ENCODE measurements at regions not wholly inside any gene's neighbourhood (a gene's known extent, or its start where the extent isn't known, plus 50 kb on each side); places are given as distances from the start of the nearest gene placed in this dataset.

- H3K9ac ChIP-seq (ENCODE audit: extremely low read depth, low read length, poor library complexity, severe bottlenecking), result no peak overlapping the region
- H3K36me3 ChIP-seq (ENCODE audit: control insufficient read depth, insufficient read depth, low read length), result no peaks in the 10 kb centered on the region
- H3K9me3 ChIP-seq (ENCODE audit: control insufficient read depth, low read length), result no peaks in the 10 kb centered on the region
- Mint-ChIP-seq H3K27ac (no peak overlapping the region), H3K9me3 (no peaks in the 10 kb centered on the region), H3K4me3 (no peak overlapping the region), H3K36me3 (ENCODE audit: low read depth) (no peaks in the 10 kb centered on the region), H3K4me1 (no peaks in the 10 kb centered on the region), H3K27me3 (ENCODE audit: insufficient read depth) (no peaks in the 10 kb centered on the region)
- H3K27me3 ChIP-seq (ENCODE audit: control insufficient read depth, insufficient read depth, low read length, poor library complexity, severe bottlenecking), result no peaks in the 10 kb centered on the region
- no peak for DNase-seq
- no peak overlapping the region for H3K27ac ChIP-seq (ENCODE audit: low read depth, low read length)
- no peak overlapping the region for H3K4me3 ChIP-seq (ENCODE audit: low read length)
- no peaks in the 10 kb centered on the region for H3K4me1 ChIP-seq (ENCODE audit: control insufficient read depth, insufficient read depth, low read length)
- TF ChIP-seq CTCF (conservative IDR thresholded peaks at IDR 0.05), result no peak
These were observed 505.3 kb upstream of the CPEB2 start for GRCh38 chr4:14496969-14497368.

GRCh38 chr4:14504162-14504561 is 498.1 kb upstream of the CPEB2 start:
- Mint-ChIP-seq H3K9me3 (no peaks in the 10 kb centered on the region), H3K27me3 (ENCODE audit: insufficient read depth) (peaks cover 8% of the 10 kb centered on the region), H3K4me3 (no peak overlapping the region), H3K27ac (no peak overlapping the region), H3K36me3 (ENCODE audit: low read depth) (no peaks in the 10 kb centered on the region), H3K4me1 (peaks cover 3% of the 10 kb centered on the region)
- H3K9me3 ChIP-seq (ENCODE audit: control insufficient read depth, low read length), result no peaks in the 10 kb centered on the region
- no peaks in the 10 kb centered on the region for H3K4me1 ChIP-seq (ENCODE audit: control insufficient read depth, insufficient read depth, low read length)
- WGBS, 2 experiments (ENCODE audit: insufficient coverage in 1 of 2, insufficient read length in 1 of 2), result 83% methylated on average over 2 of the region's 2 CpGs; no CpG with 5 or more reads in 1 of the 2 experiments
- no peaks in the 10 kb centered on the region for H3K36me3 ChIP-seq (ENCODE audit: control insufficient read depth, insufficient read depth, low read length)
- no peaks in the 10 kb centered on the region for H3K27me3 ChIP-seq (ENCODE audit: control insufficient read depth, insufficient read depth, low read length, poor library complexity, severe bottlenecking)
- no peak for DNase-seq
- H3K27ac ChIP-seq (ENCODE audit: low read depth, low read length), result no peak overlapping the region
- H3K9ac ChIP-seq (ENCODE audit: extremely low read depth, low read length, poor library complexity, severe bottlenecking), result no peak overlapping the region
- no peak overlapping the region for H3K4me3 ChIP-seq (ENCODE audit: low read length)
- TF ChIP-seq CTCF (conservative IDR thresholded peaks at IDR 0.05), result no peak

- Mint-ChIP-seq H3K27me3 (ENCODE audit: insufficient read depth) (no peaks in the 10 kb centered on the region), H3K36me3 (ENCODE audit: low read depth) (no peaks in the 10 kb centered on the region), H3K4me1 (no peaks in the 10 kb centered on the region), H3K27ac (no peak overlapping the region), H3K9me3 (no peaks in the 10 kb centered on the region), H3K4me3 (no peak overlapping the region)
- whole genome bisulfite sequencing, 2 experiments (ENCODE audit: insufficient coverage in 1 of 2, insufficient read length in 1 of 2), result 93 to 97% methylated on average over 4 of the region's 4 CpGs
- no peak for DNase-seq
- Histone ChIP-seq H3K9me3 (ENCODE audit: control insufficient read depth, low read length) (no peaks in the 10 kb centered on the region), H3K27ac (ENCODE audit: low read depth, low read length) (no peak overlapping the region), H3K4me3 (ENCODE audit: low read length) (no peak overlapping the region), H3K27me3 (ENCODE audit: control insufficient read depth, insufficient read depth, low read length, poor library complexity, severe bottlenecking) (no peaks in the 10 kb centered on the region), H3K9ac (ENCODE audit: extremely low read depth, low read length, poor library complexity, severe bottlenecking) (no peak overlapping the region), H3K4me1 (ENCODE audit: control insufficient read depth, insufficient read depth, low read length) (no peaks in the 10 kb centered on the region), H3K36me3 (ENCODE audit: control insufficient read depth, insufficient read depth, low read length) (no peaks in the 10 kb centered on the region)
- no peak for TF ChIP-seq CTCF (conservative IDR thresholded peaks at IDR 0.05)
These were observed 488.8 kb upstream of the CPEB2 start for GRCh38 chr4:14513471-14513870.
